GM10266 (cell line): ENCODE measurements at regions not wholly inside any gene's neighbourhood (a gene's known extent, or its start where the extent isn't known, plus 50 kb on each side); places are given as distances from the start of the nearest gene placed in this dataset.

Experiments
- DNase-seq: peaks from one replicate; pipeline ENCODE4 v3.0.0; 2012; ENCODE audit errors: extremely low spot score
- CTCF ChIP-seq: IDR thresholded peaks from 2 replicates; pipeline ENCODE4 v1.5.1; 2012; ENCODE audit warnings: mild to moderate bottlenecking, low read depth; ENCODE audit not compliant: control insufficient read depth, insufficient read depth; ENCODE audit errors: missing control alignments

DNA sequence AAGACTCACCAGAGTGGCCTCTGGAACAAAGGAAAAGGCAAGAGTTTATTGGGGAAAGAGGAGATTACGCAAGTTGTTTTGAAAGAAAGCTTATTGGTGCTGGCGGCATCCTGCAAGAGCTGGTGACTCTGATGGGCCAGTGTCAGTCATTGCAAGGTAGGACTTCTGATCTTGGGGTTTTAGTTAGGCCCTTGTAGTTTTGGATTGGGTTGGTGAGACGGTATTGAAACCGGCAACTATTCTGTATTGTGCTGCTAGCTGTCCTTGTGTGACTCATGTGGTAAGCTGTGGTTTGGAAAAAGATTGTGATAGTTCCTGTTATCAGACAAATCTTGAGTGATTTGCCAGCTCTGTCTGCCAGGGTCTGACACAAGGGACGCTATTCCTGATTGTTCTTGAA, 159.1 kb upstream of the PIEZO2 start:
- TF ChIP-seq CTCF = no peak
- DNase-seq = no peak

DNA sequence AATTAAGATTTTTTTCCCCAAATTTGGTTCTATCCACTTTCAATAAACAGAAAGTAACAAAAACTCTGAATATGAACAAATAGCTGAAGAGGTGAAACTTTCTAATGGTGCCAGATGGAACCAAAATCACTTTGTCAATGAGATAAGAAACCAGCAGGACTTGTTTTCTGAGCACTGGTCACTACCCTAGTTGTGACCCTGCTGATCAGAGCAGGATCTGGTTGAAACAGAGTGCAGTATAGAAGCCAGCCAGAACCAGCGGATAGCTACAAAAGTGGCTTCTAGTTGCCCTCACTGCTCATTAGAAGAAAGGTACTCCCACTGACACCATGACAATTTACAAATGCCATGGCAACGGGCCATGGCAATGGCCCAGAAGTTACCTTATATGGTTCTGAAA, 158.3 kb upstream of the PIEZO2 start:
- DNase-seq = no peak
- TF ChIP-seq CTCF = no peak

- DNase-seq = no peak
Observed at GRCh38 chr18:11305507-11305906, 156.1 kb upstream of the PIEZO2 start.

DNA sequence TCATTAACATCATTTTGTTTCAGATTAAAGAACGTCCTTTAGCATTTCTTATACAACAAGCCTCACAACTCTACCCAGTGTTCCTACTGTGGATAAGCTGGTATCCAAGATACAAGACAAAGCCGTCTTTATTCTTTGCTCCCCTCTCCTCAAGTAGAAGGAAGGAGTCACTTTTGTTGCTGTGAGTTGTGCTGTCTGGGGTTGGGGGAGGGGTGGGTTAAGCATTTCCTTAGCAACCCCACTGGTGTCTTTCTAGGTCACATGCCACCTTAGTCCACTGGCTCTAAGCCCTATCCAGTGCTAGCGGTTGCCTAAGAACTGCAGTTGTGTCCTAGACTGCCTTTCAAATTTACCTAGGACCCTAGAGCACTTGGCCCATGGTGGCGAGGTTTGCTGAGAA, 155.6 kb upstream of the PIEZO2 start:
- no peak for DNase-seq
- TF ChIP-seq CTCF = no peak

More at GRCh38 chr18:11305507-11305906, 156.1 kb upstream of the PIEZO2 start:
- TF ChIP-seq CTCF = no peak

DNA sequence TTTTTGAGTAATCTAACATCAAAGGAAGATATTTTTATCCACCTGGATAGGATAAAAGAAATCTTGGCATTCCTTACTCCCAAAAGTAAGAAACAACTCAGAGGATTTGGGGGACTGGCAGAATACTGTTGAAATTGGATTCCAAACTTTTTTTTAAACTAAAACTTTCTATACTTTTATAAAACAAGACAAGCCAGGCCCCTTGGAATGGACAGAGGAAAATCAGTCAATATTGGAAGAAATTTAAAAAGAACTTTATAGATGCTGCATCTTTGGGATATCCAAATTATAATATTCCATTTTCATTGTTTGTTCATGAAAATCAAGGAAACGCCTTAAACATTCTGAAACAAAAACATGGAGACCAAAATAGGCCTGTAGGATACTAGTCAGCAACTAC, 147.6 kb upstream of the PIEZO2 start:
- DNase-seq = no peak
- TF ChIP-seq CTCF = no peak

DNA sequence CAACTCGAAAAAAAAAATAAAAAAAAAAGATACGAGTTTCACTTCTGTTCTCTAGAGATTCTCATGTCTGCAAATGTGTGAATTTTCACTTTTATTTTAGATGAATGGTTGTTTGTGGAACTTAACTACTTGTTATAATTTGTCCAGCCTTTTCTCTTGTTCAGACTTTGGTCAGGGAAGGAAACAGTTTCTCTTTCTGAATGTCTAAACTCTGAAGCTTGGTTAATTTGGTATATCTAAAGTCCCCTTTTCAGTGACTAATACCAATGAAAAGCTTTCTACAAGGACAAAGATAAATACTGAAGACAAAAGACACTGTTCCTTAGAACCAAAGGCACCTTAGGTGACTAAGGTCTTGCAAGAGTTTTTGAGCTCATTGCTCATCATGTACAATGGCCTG, 144.4 kb upstream of the PIEZO2 start:
- DNase-seq = no peak
- no peak for TF ChIP-seq CTCF

DNA sequence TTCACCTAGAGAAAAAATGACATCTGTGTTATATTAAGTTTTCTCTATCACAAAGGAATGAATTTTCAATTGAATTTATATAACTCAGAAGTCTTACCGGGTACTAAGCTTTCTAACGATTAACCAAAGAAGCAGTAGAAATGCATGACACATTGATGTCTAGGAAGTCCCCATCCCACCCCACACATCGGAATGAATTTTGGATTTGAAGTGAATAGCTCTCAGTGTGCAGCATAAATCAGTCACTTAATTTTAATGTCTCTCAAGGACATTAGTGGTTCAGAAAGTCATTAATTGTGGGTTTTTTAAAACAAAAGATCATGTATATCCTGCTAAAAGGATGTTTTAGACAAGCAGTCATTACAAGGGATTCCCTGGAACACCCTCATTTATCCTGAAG, 141.4 kb upstream of the PIEZO2 start:
- DNase-seq = no peak
- no peak for TF ChIP-seq CTCF

- DNase-seq = no peak
- no peak for TF ChIP-seq CTCF
Observed at GRCh38 chr18:11289248-11289647, 139.9 kb upstream of the PIEZO2 start.
